Stimulated activated CD8-positive, alpha-beta memory T cell treated with anti-CD3 and anti-CD28 coated beads, Interleukin-4, amount 100 ng/mL, for 48 hours (primary cell): ENCODE measurements at regions not wholly inside any gene's neighbourhood (a gene's known extent, or its start where the extent isn't known, plus 50 kb on each side); places are given as distances from the start of the nearest gene placed in this dataset.
A peak's percentile ranks its signal among the peaks of the same experiment; 100 is the strongest.
"Not testable (repeated sequence)": the region's sequence is repeated elsewhere in the genome, so short reads cannot be mapped to it uniquely, and the experiment has no call there.

Experiments used
- DNase-seq: peaks from one replicate; pipeline ENCODE4 v3.0.0-alpha.2; 2020

DNA sequence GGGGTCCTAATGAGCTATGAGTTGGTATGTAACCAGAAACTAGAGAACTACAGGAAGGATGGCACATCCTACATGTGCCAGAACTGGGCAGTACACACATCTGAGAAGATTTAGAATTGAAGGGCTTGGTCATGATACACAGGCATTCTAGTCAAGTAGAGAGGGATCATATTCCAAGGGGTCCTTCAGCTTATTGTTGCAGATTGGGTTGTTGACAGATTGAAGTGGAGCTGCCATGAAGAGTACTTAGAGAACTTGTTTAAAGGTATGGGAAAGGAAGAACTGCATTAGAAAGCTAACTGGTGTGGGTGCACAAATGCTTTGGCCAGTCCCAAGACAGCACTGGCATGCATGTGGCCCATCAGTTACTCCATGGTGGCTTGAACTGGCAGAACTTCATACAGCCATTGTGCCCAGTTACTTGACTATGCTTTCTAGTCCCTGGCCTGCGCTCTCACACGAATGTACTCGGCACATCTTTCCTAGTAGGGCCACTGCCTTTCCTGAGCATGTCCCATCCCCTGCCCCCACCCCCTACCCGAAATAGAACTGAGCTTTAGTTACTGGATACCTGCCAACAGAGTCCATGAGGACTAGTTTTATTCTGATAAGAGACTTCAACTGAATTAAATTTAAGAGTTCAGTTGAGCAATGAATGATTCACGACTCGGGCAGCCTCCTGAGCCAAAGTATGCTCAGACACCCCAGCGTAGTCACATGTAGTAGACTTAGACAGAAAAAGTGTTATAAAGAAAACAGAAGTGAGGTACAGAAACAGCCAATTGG, 64.0 kb downstream of the CCNG2 start:
- no peak for DNase-seq

DNA sequence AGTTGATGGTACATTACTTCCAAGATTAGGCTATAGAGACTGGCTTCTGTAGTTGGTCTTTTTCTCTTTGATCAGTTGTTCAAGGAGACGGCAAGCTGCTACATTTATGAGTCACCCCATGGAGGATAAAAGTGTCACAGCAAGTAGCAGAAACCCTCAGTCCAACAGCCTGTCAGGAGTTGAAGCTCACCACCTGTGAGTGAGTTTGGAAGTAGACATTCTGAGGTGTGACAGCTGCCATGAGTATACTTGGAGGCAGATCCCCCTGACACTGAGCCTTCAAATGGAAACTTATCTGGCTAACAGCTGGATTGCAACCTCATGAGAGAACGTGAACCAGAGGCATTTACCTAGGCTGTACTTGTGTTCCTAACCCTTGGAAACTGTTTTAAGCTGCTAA, 68.0 kb downstream of the CCNG2 start:
- no peak for DNase-seq

DNA sequence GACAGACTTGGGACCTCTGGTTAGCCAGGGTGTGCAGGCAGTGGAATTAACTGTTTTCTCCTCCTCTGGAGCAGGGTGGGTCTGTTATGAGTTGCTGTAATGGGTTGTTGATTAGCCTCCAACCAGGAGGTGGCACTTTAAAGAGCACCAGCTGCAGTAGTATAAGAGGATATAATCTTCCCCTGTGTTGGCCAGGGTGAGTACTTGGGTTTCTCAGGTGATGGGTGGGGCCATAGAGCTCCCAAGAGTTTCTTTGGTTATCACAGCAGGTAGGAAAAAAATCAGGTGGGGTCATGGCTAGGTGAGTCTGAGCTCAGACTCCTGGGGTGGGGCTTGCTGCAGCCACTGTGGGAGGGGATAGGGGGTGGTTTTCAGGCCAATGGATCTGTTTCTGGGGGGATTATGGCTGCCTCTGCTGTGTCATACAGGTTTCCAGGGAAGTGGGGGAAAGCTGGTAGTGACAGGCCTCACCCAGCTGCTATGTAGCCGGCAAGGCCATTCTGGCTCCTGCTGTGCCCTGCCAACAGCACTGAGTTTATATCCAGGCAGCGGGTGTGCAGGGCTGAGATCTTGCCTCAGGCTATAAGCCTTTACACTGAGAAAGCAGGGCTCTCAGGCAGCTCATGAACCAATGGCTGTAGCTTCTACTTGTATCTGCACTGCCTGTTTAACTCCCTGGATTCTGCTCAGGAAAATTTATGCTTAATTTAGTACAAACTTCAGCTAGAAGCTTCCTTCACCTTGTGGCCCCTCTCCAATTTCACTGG, 70.1 kb downstream of the CCNG2 start:
- DNase-seq = no peak

DNA sequence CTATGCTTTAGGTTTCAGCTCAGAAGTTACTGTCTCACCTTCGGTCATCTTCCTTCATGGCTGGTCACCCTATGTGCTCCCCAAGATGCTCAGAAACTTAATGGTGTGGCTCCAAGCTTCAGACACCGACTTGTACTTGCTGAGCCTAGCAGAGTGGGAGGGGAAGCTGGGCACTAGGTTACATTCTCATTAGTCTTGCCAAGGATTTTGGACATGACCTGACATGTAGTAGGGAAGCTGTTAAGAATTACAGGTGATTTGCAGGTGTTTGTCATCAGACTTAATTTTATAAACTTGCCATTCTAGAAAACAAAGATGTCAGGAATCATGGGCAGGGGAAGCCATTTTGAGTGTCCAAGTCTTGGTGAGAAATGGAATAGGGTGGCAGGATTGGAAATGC, 72.4 kb downstream of the CCNG2 start:
- no peak for DNase-seq

DNA sequence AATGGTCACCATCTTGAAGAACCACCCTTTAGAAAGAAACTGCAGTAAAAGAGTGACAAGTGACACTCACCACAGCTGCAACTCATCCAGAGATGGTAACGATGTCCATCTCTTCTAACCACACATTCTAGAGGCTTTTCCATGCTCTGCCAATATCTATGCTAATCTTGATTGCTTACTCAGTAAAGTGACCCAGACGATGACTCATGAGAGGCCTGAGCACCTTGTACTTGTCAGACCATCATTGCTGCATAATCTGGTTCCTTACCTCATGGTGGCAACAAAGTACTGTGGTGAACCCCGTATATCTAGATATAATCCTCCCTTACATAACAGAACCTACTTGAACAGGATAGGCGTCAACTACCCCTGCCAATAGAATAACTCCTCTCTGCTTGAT, 75.6 kb downstream of the CCNG2 start:
- no peak for DNase-seq

DNA sequence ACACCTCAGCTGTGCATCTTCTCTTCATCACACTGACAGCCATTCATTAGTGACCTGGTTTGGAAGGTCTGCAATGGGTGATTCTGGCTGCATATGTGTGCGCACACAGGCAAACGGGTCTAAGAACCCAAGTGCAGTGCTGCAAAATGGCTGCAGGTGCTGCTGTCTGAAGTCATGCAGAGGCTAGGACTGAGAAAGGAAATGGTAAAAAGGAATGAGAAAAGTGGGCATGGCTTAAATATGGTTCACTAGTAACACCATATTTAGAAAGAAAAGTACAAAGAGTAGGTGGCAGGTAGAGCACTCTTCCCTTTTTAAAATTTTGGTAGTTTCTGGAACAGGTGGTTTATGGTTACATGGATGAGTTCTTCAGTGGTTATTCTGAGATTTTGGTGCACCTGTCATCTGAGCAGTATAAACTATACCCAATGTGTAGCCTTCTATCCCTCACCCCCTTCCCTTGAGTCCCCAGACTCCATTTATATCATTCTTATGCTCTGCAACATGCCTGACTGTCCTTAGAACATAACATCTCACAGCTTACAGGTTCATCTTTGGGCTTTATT, 78.4 kb downstream of the CCNG2 start:
- DNase-seq = no peak

DNA sequence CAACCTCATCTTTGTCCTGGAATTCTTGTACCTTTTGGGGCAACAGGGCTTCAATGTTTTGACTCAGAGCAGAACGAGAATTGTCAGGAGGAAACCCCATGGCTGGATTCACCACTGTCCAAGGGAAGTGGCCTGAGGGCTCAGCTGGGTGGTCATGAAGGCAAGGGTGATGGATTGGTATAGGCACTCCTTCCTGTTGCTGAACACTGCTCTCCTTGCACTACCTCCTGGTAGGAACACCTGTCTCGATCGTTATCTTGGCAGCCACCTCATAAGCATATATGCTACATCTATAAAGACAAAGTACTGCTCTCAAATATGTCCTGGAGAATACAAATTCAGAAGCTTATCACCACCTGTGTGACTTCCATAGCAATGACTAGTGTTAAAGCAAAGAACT, 79.8 kb downstream of the CCNG2 start:
- no peak for DNase-seq

DNA sequence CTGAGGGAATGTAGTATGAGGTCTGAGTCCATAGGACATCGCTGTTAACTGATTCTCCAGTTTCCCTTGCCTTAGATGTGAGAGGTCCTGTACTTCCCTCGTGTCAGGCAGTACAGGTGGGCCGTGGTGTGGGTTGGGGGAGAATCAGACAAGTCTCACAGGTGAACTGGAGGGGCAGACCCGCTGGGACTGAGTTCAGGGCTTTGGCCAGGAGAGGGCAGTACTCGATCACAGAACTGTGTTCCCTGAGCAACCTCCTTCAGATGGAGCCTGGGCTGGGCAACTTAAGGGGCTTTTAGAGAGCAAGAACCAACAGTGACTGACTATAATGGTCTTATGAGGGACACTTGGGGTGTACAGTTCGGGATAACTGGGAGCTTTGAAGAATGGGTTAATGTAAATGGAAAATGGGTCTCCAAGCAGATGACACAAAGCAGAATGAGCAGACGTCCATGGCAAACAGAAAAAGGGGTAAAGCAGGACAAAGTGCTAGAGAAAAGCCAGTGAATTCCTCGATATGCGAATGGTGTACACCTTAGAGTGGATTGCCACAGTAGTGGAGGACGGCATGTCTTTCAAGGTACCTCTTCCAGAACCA, 83.6 kb downstream of the CCNG2 start:
- DNase-seq = peak; percentile 82

DNA sequence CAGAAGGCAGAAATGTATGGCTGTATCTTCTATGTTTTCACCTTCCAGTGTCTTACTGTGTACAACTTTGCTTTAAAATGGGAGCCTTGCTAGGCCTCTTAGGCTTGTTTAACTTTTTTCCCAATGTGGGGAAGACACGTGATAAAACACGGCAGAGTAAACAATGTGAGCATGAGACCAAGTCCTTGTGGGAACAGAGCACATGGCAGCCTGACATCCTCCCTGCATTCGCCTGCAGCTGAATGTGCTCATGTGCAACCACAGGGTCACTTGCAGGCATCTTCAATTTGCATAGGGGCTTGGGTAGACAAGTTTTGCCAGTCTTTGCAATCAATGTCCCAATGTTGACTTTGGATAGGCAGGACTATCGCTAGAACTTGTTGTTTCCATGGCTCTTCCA, 91.8 kb downstream of the CCNG2 start:
- DNase-seq = no peak

DNA sequence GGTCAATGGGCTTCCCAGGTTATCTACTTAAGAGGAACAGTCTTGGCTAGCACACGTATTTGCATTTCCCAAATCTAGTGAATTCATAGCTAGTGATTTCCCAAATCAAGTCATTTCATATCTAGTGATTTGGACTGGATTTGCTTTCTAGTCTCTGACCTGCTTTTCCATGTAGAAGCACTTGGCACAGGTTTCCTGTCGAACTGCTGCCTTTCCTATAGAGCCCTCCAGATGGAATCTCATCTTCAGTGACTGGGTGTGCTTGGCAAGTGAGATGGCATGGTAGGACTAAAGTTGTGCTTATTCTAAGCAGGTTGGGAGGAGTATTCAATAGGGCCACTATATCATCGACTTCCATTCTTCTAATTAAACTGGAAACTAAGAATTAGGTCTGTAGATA, 94.7 kb downstream of the CCNG2 start:
- DNase-seq = no peak

DNA sequence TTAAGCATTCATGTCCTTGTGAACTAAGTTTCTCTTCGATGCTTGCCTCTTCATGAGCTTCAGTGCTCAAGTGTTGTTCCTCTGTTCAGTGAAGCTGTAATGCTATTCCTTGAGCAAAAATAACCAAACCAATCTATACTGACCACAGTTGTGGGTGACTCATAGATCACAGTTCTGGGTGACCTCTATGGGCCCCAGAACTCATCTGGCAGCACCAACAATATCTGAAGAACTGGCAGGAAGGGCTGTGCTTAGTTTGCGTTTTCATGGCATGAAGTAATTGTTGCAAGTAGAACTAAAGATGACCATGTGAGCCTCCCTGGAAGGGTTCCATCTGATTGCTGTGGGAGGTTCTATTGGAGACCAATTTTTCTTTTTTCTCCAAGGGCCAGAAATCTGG, 106.2 kb downstream of the CCNG2 start:
- DNase-seq = no peak

DNA sequence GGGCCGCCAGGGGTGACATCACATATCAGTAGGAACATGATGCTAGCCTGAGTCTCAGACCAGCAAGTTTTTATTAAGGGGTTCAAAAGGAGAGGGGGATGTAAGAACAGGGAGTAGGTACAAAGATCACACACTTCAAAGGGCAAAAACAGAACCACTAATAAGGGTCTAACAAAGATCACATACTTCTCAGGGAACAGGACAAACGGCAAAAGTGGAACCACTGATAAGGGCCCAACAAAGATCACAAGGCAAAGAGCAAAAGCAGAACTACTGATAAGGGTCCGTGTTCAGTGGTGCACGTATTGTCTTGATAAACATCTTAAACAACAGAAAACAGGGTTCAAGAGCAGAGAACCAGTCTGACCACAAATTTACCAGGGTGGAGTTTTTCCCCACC, 107.0 kb downstream of the CCNG2 start:
- not testable (repeated sequence) for DNase-seq

DNA sequence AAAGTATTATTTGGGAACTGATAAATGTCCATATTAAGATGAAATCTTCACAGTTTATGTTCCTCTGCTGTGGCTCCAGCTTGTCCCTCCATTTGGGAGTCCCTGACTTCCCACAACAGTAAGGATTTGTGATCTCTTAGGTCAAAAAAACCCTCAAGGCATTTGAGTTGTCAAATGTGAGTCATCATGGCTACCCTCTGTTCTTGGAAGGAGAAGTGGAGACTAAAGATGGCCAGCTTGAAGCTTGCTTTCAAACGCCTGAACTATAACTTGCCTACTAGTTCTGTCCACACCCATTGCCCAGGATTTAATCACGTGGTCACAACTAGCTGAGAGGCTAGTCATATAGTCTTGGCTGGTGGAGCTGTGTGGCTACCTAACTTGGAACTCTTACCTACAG, 107.8 kb downstream of the CCNG2 start:
- DNase-seq = no peak

DNA sequence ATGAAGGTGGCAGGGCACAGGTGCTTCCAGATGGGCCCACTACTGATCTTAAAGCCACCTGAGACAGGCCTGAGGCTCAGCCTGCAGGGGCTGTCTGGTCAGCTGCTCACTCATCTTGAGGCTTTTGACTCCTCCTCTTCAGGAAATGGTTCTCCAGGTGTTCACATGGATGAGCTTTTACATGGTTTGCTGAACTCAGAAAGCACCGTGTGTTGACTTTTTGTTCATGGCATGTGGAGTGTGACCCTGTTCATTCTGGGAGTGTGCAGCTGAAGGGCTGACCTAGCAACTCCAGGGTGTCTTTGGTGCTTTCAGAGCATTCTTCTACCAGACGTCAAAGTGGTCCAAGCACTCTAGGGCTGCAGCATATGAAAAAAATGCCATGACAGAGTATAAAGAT, 111.1 kb downstream of the CCNG2 start:
- no peak for DNase-seq

DNA sequence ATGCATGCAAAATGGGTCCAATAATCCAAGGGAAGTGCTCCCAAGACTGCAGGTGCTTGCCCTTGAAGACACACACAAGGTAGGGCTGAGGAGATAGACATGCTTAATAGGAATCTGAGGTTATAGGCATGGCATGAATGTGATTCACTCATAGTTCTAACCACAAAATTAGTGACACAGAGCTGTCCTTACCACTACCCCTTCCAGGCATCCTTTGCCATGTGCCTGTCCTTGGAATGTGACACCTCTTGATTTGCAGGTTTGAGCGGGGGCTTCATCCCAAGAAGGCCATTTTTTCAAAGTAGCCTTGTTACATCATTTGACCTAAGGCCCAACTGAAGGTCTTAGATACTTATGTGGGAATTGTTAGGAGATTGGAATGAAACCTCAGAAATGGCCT, 112.5 kb downstream of the CCNG2 start:
- no peak for DNase-seq

DNA sequence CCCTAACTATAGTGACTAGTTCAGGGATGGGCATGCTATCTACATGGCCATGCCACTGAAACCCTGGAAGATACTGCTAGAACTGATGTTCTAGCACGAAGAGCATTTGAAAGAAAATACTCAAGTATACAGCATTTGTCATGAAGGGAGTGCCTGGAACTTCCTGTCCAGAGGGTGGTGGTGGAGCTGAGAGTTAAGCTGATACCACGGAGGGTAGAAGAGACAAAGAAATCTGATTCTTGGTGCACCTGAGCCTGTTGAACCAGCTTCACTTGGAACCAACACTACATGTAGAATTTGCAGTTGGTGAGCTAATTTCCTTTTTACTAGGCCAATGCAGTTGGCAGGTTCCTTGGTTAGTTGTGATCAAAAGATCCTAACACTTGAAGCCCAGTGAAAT, 116.4 kb downstream of the CCNG2 start:
- DNase-seq = no peak

DNA sequence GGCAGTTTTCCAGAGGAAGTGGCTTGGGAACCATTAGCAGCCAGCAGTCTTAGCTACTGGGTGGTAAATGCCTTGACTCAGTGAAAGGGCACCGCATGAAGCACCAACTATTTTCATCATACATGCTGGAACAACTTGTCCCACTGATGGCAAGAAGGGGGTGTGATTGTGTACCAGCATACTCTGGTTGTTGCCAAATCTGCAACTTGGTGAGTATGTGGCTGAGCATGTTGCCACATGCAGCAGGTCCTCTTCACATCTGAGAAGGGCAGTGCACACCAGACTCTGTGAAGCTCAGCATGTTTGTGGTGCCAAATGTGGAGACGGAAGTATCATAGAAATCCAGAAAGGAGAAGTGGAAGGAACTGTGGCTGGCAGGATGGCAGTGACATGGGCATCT, 122.1 kb downstream of the CCNG2 start:
- not testable (repeated sequence) for DNase-seq

DNA sequence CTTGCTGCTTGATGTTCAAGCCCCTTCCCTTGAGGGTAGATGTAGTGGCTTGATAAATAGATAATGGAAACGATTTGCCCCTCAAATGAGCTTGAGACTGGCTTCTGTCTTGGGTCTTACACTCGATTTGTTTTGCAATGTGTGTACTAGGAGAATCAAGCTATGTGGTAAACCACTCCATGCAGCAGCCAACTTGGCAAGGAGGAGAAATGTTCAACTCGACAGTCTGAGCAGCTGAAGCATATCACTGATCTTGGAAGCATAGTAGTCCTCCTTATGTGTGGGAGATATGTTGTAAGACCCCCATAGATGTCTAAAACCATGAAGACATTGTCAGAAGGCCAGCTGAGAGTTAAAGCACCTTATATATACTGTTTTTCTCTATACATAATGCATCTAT, 125.3 kb downstream of the CCNG2 start:
- no peak for DNase-seq

DNA sequence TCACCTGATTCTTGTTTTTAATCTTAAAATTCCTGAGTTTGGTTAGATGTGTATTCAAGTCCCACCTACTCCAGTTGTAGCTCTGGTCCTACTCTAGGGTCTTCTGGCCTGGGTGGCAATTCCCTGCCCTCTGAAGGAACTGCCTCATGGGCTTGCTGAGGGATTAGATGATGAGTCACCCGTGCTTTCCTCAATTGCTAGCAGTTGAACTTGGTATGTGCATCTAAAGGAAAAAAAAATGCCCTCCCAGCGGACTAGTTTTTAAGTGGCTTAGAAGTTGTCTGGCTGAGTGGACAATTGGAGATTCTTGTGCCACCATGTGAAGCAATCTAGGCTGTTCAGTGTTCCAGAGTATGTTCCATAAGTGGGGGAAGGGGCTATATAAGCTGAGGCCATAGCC, 127.0 kb downstream of the CCNG2 start:
- DNase-seq = no peak

DNA sequence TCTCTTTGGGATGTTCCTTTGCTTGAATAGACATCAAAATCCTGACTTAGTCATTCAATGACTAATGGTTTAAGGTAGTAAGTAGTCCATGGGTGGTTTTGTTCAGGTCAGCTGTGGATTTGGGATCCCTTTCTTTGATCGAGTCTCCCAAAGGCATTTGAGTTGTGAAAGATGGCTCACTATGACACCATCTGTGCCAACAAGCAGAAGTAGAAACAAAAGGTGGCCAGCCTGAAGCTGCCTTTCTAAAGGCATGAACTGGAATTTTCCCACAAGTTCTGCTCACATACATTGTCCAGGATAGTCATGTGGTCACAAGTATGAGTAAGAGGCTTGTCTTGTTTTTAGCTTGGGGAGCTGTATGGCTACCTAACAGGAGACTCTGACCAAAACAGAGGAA, 129.9 kb downstream of the CCNG2 start:
- no peak for DNase-seq

DNA sequence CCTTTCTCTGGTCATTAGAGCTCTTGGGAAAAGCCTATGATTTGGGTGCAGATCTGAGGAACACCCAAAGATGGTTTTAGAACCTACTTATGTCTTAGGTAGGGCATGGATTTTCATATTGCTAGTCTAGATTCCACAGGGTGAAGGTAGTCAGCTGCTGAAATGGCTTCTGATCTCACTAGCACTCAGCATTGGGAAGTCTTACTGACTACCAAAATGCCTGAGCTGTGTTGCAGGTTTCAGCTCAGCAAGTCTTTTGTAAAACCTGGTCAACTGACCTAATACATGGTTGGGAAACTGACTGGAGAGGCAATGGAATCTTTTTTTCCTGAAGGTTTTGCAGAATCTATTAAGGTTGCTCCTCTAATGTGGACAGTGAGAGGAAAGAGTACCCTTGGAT, 136.4 kb downstream of the CCNG2 start:
- no peak for DNase-seq

DNA sequence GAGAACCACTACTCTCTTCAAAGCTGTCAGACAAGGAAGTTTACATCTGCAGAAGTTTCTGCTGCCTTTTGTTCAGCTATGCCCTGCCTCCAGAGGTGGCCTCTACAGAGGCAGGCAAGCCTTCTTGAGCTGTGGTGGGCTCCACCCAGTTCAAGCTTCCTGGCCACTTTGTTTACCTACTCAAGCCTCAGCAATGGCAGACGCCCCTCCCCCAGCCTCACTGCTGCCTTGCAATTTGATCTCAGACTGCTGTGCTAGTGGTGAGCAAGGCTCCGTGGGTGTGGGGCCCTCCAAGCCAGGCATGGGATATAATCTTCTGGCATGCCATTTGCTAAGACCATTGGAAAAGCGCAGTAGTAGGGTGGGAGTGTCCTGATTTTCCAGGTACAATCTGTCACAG, 144.0 kb downstream of the CCNG2 start:
- not testable (repeated sequence) for DNase-seq

DNA sequence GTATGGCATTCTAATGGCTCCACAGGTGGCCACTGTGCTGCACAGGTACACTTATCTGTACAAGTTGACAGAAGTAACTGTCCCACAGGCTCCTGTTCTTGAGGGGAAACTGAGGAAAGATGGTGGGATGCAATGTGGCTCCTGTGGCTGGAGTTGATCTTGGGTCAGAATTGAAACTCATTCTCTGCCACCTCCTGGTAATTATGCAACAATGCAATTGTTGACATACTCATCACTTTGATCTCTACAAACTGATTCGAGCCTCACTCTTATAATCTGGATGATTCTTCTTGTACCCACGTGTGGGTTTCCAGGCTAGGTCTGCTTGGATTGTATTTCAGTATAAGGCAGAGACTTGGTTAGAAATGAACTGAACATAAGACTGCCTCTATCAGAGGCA, 148.8 kb downstream of the CCNG2 start:
- DNase-seq = no peak

DNA sequence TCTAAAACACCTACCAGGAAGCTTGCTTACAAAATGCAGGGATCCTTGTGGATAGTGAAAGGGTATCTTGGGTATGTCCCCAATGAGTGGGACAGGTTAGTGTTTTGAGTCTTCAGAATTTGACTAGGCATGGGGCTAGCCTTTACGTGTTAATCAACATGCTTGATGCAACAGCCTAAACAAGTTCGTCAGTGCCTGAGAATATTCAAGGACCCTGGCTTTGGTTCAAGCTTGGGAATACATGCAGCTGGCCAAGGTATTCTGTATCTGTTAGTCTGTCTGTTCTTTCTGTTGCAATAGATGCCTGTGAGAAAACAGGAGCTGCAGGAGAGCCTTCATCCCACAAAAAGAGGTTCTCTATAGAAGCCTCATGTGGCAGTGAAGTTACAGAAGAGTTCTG, 149.5 kb downstream of the CCNG2 start:
- no peak for DNase-seq
